Calu3 (cell line): ENCODE measurements at regions not wholly inside any gene's neighbourhood (a gene's known extent, or its start where the extent isn't known, plus 50 kb on each side); places are given as distances from the start of the nearest gene placed in this dataset.

Experiments
- BruUV-seq: library from RNA; stranded (reverse); fragments of 400-500 nt; replicated peaks from 2 replicates; lab custom pipeline; 2021; lab: Mats Ljungman, UMichigan
- CTCF ChIA-PET: fragments of 300-600 bp; sonication (Branson Sonifier 250); formaldehyde crosslinking; loops from one replicate; lab custom pipeline; 2022; ENCODE audit warnings: antibody characterized with exemption; lab: Charles Lee
- DNase-seq: peaks from one replicate; pipeline ENCODE4 v3.0.0; 2022
- H3K27ac Mint-ChIP-seq: one replicate; pipeline ENCODE4 v1.8.0; 2022; ENCODE audit warnings: mixed read lengths; ENCODE audit not compliant: unreplicated experiment
- H3K27me3 Mint-ChIP-seq: one replicate; pipeline ENCODE4 v1.8.0; 2022; ENCODE audit warnings: mixed read lengths; ENCODE audit not compliant: unreplicated experiment
- H3K36me3 Mint-ChIP-seq: one replicate; pipeline ENCODE4 v1.8.0; 2022; ENCODE audit warnings: mild to moderate bottlenecking, moderate library complexity, mixed read lengths; ENCODE audit not compliant: insufficient read depth, unreplicated experiment
- H3K4me1 Mint-ChIP-seq: one replicate; pipeline ENCODE4 v1.8.0; 2022; ENCODE audit warnings: mild to moderate bottlenecking, low read depth, mixed read lengths; ENCODE audit not compliant: unreplicated experiment
- H3K4me3 Mint-ChIP-seq: one replicate; pipeline ENCODE4 v1.8.0; 2022; ENCODE audit warnings: mild to moderate bottlenecking, low read depth, moderate library complexity, mixed read lengths; ENCODE audit not compliant: unreplicated experiment
- H3K9me3 Mint-ChIP-seq: one replicate; pipeline ENCODE4 v1.8.0; 2022; ENCODE audit warnings: low read depth, mixed read lengths; ENCODE audit not compliant: unreplicated experiment
- CTCF ChIP-seq: fragments of 200-600 bp; IDR thresholded peaks from one replicate; pipeline ENCODE4 v1.8.0; 2022; ENCODE audit warnings: antibody characterized with exemption; ENCODE audit not compliant: unreplicated experiment
- intact Hi-C: fragments of 100-400 bp; cut with micrococcal nuclease; formaldehyde crosslinking; loops from one replicate; pipeline ENCODE4 v1.10.0; 2022; ENCODE audit not compliant: unreplicated experiment

GRCh38 chr2:65532326-65532725 lies 99.9 kb upstream of the SPRED2 start:
- Mint-ChIP-seq H3K27ac (no peak overlapping the region), H3K4me1 (no peaks in the 10 kb centered on the region), H3K27me3 (peaks cover 10% of the 10 kb centered on the region), H3K4me3 (no peak overlapping the region), H3K9me3 (no peaks in the 10 kb centered on the region), H3K36me3 (no peaks in the 10 kb centered on the region)
- CTCF ChIA-PET: no interaction called here
- no TSS peak for BruUV-seq
- no peak for DNase-seq
- intact Hi-C loops: no loop called here
- no peak for TF ChIP-seq CTCF

- Mint-ChIP-seq H3K27me3 (peaks cover 4% of the 10 kb centered on the region), H3K9me3 (no peaks in the 10 kb centered on the region), H3K4me1 (no peaks in the 10 kb centered on the region), H3K27ac (no peak overlapping the region), H3K36me3 (no peaks in the 10 kb centered on the region), H3K4me3 (no peak overlapping the region)
- TF ChIP-seq CTCF: no peak
- CTCF ChIA-PET: interaction anchor here (0.7 kb wide), 1 partner anchor 12 kb away, joined by 3 read pairs; no protein-coding TSS in a partner anchor
- no TSS peak for BruUV-seq
- intact Hi-C loops: no loop called here
- no peak for DNase-seq
These were observed 98.3 kb upstream of the SPRED2 start for GRCh38 chr2:65530547-65531320.

- no peaks in the 10 kb centered on the region for H3K36me3 Mint-ChIP-seq
- H3K4me3 Mint-ChIP-seq: no peak overlapping the region
- CTCF ChIA-PET: no interaction called here
- no peaks in the 10 kb centered on the region for H3K4me1 Mint-ChIP-seq
- H3K9me3 Mint-ChIP-seq: no peaks in the 10 kb centered on the region
- intact Hi-C loops: no loop called here
- no peak for TF ChIP-seq CTCF
- H3K27me3 Mint-ChIP-seq: no peaks in the 10 kb centered on the region
- no peak for DNase-seq
- no TSS peak for BruUV-seq
- H3K27ac Mint-ChIP-seq: no peak overlapping the region
These were observed 97.0 kb upstream of the SPRED2 start for GRCh38 chr2:65529419-65529818.

GRCh38 chr2:65528241-65528574 lies 95.8 kb upstream of the SPRED2 start:
- Mint-ChIP-seq H3K4me1 (no peaks in the 10 kb centered on the region), H3K27ac (no peak overlapping the region), H3K9me3 (no peaks in the 10 kb centered on the region), H3K27me3 (no peaks in the 10 kb centered on the region), H3K4me3 (no peak overlapping the region), H3K36me3 (no peaks in the 10 kb centered on the region)
- DNase-seq: no peak
- intact Hi-C loops: no loop called here
- TF ChIP-seq CTCF: no peak
- no TSS peak for BruUV-seq
- CTCF ChIA-PET: interaction anchor here (0.5 kb wide), 1 partner anchor 10 kb away, joined by 7 read pairs; no protein-coding TSS in a partner anchor
